Epithelial cell of proximal tubule (primary cell): ENCODE measurements at regions not wholly inside any gene's neighbourhood (a gene's known extent, or its start where the extent isn't known, plus 50 kb on each side); places are given as distances from the start of the nearest gene placed in this dataset.
A peak's percentile ranks its signal among the peaks of the same experiment; 100 is the strongest.

Source experiments
- DNase-seq: peaks from one replicate; pipeline ENCODE4 v3.0.0-alpha.2; 2011; ENCODE audit warnings: low read depth
- H3K4me3 ChIP-seq: 2 replicates; pipeline ENCODE4 v1.5.1; 2011; ENCODE audit warnings: low read depth, mild to moderate bottlenecking, low read length
- CTCF ChIP-seq: conservative IDR thresholded peaks from 2 replicates; pipeline ENCODE4 v1.5.1; 2012; ENCODE audit warnings: low read depth, mild to moderate bottlenecking, low read length

GRCh38 chr5:74401281-74401945 is 239.1 kb downstream of the ENC1 start:
- no peak for DNase-seq
- H3K4me3 ChIP-seq: no peak overlapping the region
- no peak for TF ChIP-seq CTCF

DNA sequence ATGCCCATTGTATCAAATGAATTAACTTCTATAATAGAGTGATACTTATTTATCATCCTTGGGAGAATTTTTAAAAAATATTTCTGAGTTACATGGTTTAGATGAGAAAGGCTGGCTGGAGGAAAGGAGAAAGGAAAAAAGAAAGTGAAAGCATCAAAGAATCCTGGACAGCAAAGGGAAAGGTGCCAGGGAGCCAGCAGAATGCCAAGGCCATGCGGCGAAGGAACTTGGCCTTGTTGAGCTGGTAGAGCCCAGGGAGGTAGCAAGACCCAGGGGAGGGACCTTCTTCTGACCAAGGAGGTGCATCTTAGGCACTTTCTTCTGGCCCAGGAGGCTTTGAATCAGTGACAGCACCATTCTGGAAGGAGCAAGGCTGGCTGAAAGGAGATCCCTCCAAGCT is 240.5 kb downstream of the ENC1 start:
- no peak for TF ChIP-seq CTCF
- DNase-seq: no peak
- H3K4me3 ChIP-seq: no peak overlapping the region

DNA sequence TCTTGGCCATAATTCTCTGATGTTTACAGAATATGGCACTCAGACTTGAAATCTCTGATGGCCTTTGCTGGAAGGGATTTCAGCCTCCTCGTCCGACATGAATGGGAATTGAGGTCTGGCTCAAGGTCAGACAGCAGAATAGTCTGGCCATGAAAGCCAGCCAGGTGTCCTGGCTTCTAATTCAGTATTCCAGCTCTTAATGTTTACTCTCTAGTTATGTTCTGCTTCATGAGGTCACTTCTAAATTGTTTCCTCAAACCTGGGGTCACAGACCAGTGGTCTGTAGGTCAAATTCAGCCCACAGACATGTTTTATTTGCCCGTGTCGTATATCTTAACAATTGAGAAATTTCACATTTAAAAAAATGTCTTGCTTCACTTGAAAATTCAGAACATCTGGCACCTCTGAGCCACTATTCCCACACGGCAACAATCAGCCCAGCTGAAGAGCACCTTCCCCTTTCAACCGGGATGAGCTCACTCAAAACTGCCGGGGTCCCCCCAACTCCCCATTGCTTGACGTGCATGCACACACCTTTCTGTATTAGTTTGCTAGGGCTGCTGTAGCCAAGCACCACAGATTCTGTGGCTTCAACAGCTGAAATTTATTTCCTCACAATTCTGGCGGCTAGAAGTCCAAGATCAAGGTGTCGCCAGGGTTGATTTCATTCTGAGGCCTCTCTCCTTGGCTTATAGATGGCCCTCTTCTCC is 243.5 kb downstream of the ENC1 start:
- no peak for DNase-seq
- no peak for TF ChIP-seq CTCF
- no peak overlapping the region for H3K4me3 ChIP-seq

DNA sequence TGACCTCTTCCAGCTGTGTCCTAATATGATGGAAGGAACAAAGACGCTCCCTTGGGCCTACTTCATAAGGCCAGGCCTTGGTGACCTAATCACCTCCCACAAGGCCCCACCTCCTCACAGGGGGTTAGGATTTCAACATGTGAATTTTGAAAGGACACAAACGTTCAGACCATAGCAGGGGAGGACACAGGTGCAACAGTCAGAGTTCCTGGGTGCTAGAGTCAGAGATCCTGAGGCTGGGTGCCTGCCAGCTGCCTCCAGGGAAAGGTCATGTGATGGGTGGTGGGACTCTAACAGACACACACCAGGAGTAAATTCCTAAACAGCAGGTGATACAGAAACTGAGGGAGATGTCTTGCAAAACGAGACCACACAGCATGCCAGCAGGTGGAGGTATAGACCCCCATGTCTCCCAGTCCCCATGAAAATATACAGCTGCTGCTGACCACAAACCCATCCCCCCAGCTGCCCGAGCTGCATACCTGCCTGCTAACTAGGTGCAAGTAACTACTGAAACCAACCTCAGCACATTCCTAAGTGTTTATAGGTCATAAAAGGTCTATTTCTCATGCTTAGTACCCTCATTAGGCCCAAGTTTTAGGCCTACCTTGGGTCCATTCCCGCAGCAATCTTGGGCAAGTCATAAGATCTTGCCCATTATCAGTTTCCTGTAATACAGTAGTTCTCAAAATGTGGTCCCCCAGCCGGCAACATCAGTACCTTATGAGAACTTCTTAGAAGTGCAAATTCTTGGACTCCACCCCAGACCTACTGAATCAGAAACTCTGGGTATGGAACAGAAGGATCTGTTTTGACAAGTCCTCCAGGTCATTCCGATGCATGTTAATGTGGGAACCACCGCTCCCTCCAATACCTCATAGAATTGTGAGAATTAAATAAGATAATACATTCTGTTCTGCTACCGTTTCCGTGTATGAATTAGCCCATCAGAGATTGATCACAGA is 245.3 kb downstream of the ENC1 start:
- no peak overlapping the region for H3K4me3 ChIP-seq
- peak; percentile 63 for DNase-seq
- peak; percentile 46 for TF ChIP-seq CTCF

- no peak for DNase-seq
- TF ChIP-seq CTCF: peak; percentile 45
- H3K4me3 ChIP-seq: no peak overlapping the region
Measured at GRCh38 chr5:74394528-74394915, 246.0 kb downstream of the ENC1 start.

DNA sequence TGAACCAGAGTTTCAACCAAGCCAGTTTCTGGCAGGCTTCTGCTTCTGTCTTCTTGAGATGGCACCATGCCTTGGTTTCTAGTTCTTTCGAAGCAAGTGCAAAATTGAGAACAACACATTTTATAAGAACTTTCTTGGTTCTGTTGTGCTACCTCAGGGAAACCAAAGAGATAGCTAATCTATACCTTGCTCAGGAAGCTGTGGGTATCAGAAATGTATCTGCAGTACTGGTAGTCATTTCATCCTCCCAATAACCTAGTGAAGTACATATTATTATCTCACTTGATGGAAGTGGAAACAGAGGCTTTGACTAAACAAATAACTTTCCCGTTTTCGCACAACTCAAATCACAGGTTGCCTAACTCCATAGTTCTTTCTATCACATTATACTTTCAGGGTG is 246.6 kb downstream of the ENC1 start:
- no peak for TF ChIP-seq CTCF
- H3K4me3 ChIP-seq: no peak overlapping the region
- DNase-seq: no peak
